HG03469 (cell line): ENCODE measurements at regions not wholly inside any gene's neighbourhood (a gene's known extent, or its start where the extent isn't known, plus 50 kb on each side); places are given as distances from the start of the nearest gene placed in this dataset.

Experiments
- ATAC-seq: cut with Tn5 transposase; IDR thresholded peaks from one replicate; pipeline ENCODE4 v1.9.1; 2021; ENCODE audit warnings: mild to moderate bottlenecking, moderate library complexity, moderate number of reproducible peaks; ENCODE audit not compliant: unreplicated experiment

DNA sequence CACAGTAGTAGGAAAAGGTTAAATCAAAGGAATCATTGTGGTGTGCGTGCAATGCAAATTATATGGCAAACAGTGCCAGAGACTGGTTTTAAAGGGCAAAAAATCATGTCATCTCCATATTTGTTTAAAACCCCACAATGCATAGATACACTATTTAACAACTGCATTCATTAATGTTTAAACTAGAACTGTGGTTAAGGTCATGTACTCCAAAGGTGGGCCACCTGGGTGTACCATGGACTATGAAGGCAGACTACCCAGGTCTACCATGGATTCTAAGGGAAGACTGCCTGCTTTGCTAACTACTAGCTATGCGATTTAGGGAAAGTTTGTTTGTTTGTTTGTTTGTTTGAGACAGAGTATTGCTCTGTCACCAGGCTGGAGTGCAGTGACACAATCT lies 356.3 kb downstream of the ZEB2 start:
- ATAC-seq = no peak

GRCh38 chr2:144162652-144163051 lies 357.3 kb downstream of the ZEB2 start:
- ATAC-seq = peak; percentile 63

DNA sequence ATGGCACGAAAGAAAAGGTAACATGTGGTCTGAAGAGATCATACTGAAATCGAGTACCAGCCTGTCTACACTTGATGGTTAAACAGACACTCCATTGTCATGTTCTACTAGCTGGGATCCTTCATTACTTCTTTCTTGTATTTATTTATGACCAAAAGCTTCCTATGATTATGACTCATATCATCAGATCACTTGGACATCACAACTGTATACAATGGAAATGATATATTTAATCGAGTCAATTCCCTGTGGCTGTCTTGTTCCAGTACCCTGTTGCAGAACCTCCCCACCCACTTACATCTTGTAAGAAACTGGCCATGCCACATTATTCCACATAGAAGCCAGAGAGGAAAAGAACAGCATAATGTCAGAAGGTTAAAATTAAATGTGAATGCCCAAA lies 358.9 kb downstream of the ZEB2 start:
- ATAC-seq = no peak

GRCh38 chr2:144159240-144159639 lies 360.7 kb downstream of the ZEB2 start:
- ATAC-seq = no peak

GRCh38 chr2:144158096-144158495 lies 361.8 kb downstream of the ZEB2 start:
- no peak for ATAC-seq

DNA sequence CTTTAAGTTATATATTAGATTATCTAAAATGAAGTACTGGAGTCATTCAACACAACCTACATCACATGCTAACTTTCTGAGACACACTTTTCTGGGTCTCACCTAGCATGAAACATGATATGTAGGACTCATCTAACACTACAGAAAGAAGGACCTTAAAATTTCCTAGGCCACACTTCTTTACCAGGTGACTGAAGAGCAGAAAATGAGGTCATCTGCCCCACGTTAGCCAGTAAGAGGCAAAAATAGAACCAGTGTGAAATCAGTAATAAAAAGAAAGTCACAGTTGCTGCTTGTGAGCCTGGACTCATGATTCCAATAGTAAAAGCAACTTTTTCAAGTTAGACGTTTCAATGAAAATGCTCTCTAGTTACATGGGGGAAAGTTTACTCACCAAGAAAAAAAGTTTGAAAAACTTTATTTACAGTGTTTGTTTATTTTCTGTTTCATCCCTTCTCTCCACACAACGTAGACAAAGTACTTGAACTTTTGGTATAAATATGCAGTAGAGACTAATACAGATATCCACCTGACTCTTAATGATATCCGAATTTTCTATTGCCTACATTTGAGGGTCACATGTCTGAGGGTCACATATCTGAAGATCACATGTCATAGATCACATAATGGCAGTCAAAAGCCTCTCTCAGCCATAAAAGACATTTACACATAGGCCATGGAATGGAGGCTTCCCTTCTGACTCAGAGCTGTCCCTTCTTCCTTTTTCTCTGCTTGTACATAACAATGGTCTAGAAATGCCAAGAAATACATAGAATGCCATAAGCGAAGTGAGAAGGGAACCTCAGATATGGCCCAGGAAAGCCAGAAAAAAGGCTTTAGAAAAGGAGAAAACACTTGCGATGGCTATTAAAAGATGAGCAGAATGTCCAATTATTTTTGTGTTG lies 362.9 kb downstream of the ZEB2 start:
- ATAC-seq = no peak

DNA sequence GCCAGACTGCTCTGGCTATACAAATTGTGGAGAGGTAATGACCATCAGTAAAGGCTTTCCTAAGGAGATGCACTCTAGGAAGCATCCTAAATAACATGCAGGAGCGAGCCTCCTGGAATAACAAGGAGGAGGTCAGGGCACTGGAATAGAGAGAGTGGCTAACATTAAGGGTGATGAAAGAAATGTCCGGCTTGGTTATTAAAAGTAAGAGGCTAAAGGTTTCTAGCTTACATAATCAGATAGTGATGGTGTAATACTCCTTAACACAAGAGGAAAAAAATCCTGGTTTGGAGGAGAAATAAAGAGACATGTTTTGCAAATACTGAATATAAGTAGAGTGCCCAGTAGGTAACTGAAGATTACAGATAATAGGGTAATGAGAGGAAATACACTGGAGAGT lies 365.7 kb downstream of the ZEB2 start:
- no peak for ATAC-seq

GRCh38 chr2:144152817-144153271 lies 367.1 kb downstream of the ZEB2 start:
- no peak for ATAC-seq

- no peak for ATAC-seq
These were observed 368.1 kb downstream of the ZEB2 start for GRCh38 chr2:144151851-144152250.

- no peak for ATAC-seq
These were observed 368.5 kb downstream of the ZEB2 start for GRCh38 chr2:144151405-144151804.

DNA sequence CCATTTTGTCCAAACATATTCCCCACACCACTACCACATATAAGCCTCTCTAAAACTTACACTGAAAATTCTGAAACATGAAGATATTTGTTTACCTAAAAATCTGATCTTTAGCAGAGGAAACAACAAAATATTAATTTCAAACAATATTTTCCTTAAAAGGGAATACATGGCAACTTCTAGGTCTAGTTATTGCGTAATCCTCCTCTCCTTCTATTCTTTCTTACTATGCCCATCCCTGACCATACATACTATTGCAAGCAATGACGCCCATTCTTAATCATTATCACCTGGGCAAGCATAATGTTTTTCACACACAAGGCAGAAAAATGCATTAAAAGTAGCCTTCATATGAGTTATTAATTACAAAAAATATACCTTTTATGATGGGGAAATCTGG lies 372.6 kb downstream of the ZEB2 start:
- no peak for ATAC-seq

DNA sequence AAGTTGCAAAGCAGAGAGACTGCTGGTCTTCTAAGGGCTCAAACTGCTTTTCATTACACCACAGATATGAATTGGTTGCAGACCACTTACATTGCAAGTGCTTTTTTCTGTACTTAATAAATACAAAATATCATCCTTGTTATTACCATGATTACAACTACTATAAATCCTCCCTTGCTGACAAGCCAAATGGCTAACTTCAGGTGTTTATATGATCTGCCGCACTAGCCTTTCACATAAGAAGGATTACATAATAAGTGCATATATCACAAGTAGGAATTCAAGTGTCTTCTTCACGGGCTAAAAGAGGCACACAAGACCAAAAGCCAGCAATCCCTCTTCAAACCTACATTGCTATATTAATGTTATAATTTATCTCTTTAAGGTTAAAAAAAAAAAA lies 373.0 kb downstream of the ZEB2 start:
- ATAC-seq = no peak

GRCh38 chr2:144146076-144146475 lies 373.8 kb downstream of the ZEB2 start:
- ATAC-seq = no peak

DNA sequence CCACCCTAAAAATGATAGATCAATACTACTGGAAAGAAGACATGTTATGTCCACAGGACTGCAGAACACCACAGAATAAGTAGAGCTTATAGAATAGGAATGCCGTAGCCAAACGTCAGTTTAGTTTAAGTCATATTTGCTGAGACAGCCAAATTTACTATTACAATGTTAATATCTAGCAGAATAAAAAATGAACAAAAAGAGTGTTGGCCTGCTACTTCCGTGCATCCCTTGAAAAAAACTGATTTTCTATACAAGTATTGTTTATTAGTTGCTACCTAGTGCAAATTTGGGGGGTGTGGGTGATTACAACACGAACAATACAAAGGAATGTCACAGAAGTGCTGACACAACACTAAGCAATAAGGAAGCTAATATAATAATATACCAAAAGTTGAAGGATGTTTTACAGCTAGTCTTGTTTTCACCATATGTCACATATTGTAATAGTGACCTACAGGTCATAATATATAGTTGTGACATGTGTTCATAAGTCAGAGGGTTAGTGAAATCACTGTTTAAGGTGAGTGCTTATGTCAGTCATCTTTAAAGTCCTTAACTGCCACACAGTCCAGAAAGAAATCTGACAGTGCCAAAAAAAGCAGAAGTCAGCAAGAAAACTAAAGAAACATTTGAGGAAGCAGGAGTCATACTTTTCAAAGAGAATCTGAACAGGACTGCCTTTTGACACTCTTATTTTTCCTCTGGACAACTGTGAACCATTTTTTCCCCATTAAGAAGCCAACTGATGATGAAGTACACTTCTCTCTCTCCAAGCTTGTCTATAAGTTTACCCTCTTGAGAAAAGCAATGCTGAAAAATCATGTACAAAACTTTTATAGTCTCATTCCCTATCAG lies 376.4 kb downstream of the ZEB2 start:
- no peak for ATAC-seq

- no peak for ATAC-seq
These were observed 379.0 kb downstream of the ZEB2 start for GRCh38 chr2:144140891-144141290.

- ATAC-seq = no peak
These were observed 382.1 kb downstream of the ZEB2 start for GRCh38 chr2:144137705-144138428.

DNA sequence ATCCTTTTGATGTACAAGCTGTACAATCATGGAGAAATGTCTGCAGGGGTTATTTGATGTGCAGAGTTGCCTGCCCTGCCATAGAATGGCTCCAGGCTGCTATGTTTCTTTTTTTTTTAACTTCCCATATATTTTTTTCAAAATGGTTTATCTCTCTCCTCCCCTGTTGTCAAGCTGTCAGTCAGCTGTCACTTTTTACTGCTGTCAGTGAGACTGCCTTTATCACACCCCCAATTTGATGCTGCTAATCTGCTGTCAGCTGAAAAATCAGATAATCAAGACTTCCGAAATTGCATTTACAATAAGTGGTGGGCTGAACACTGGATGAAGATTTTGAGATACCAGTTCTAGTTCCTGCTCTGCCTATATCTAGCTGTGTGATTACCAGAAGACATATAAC lies 382.6 kb downstream of the ZEB2 start:
- no peak for ATAC-seq

DNA sequence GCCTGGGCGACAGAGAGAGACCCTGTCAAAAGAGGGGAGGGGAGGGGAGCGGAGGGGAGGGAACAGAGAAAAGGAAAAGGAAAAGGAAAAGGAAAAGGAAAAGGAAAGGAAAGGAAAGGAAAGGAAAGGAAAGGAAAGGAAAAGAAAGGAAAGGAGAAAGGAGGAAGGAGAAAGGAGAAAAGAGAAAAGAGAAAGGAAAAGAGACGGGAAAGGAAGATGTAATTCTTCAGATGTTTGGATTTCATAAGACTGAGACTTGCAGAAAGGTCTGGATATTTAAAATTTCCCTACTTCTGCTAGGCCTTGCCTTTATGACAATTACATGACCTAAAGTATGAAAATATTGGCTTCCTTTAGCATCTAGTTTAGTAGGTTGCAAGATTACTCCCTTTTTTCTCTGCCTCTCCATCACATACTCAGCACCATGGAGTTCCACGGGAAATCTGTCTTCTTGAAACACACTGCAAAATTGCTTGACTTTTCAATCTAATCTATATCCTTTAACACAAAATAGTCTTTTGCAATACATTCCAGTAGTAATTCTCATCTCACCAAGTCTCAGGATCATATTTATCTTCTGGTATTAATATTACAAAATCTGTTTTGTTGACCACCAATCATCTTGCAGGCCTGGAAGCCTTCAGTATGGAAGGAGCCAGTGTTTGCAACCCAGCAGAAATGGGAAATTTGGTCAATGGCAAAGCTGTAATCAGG lies 383.5 kb downstream of the ZEB2 start:
- ATAC-seq = no peak

DNA sequence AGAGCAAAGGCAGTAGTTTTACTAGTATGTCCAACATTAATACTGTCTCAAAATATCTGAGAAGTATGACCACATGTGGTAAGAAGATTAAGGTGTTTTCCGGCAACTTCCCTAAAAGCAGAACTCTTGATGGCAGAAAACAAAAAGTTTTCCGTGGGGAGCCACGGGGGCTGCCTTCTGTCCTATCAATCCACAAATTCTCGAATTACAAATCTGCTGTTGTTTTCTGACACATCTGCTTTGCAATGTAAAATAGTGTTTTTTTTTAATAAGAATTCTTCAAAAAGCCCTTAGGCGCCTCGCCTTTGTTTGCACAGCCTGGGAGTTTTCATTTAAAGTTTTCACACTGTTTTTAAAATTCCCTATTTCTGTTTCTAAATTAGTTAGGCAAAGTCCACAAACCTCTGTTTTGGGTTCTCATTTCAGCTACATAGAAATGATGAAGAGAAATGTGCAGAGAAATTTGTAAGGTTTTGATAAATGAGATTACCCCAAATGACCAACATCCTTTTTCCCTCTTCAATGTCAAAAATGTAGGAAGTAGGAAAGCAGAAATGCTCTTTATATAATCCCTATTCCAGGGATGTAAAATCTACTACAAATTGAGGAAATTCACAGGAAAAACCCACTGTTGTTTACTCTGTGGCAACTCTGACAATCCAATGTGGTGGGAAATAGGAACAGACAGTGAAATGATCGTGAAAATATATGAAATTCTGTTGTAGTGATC lies 385.8 kb downstream of the ZEB2 start:
- no peak for ATAC-seq

GRCh38 chr2:144132357-144132756 lies 387.6 kb downstream of the ZEB2 start:
- no peak for ATAC-seq
